K562 (cell line): ENCODE measurements at regions not wholly inside any gene's neighbourhood (a gene's known extent, or its start where the extent isn't known, plus 50 kb on each side); places are given as distances from the start of the nearest gene placed in this dataset.

Experiments used
- ATAC-seq: fragments of 200-7000 bp; cut with Tn5 transposase; 3 replicates; pipeline ENCODE4 v1.9.1; 2020; ENCODE audit warnings: moderate library complexity
- BruUV-seq: library from RNA; stranded (reverse); fragments of 400-500 nt; replicated peaks from 2 replicates; lab custom pipeline; 2021; lab: Mats Ljungman, UMichigan
- CTCF ChIA-PET: fragments of 300-600 bp; formaldehyde crosslinking; extraction: SDS; loops from one replicate; lab custom pipeline; 2021; ENCODE audit warnings: low intra/inter-chr PET ratio; lab: Yijun Ruan, JAX
- POLR2A ChIA-PET: fragments of 300-600, 350-650 bp; sonication (Branson Sonifier 250); formaldehyde crosslinking; extraction: SDS; loops from one replicate; lab custom pipeline; 2021; ENCODE audit warnings: antibody characterized with exemption, inconsistent platforms; lab: Yijun Ruan, JAX
- DNase-seq, 4 experiments: peaks; one replicate each; pipeline versions ENCODE4 v3.0.0 to v3.0.0-alpha.2; 2011 to 2018; ENCODE audit warnings: low spot score in 3 of 4, mixed read lengths in 3 of 4; ENCODE audit errors: extremely low read depth in 1 of 4
- FAIRE-seq: peaks from 2 replicates; lab custom pipeline; 2011; peaks lifted over from hg19 to GRCh38; lab: Jason Lieb, UNC
- H2AFZ ChIP-seq: 2 replicates; pipeline ENCODE4 v1.6.0; 2011; ENCODE audit warnings: low read depth, low read length, control low read depth, inconsistent platforms
- H3K27ac ChIP-seq: fragments of 200-600 bp; 3 replicates; pipeline ENCODE4 v1.8.0; 2011; ENCODE audit warnings: low read depth, mild to moderate bottlenecking, control low read depth, inconsistent platforms, low read length, moderate library complexity, mixed read lengths; ENCODE audit errors: extremely low read depth
- H3K27me3 ChIP-seq, 2 experiments: fragments of 300-600 bp in 1 of 2; 2 replicates in 1 of 2; 3 replicates in 1 of 2; pipeline versions ENCODE4 v1.6.0 to v1.8.0; 2011; ENCODE audit warnings: inconsistent platforms in 2 of 2, low read length in 2 of 2, mild to moderate bottlenecking in 1 of 2, mixed read lengths in 1 of 2, moderate library complexity in 1 of 2; ENCODE audit not compliant: control insufficient read depth in 2 of 2, insufficient read depth in 2 of 2
- H3K36me3 ChIP-seq: fragments of 300-600 bp; 3 replicates; pipeline ENCODE4 v1.8.0; 2011; ENCODE audit warnings: mild to moderate bottlenecking, low read length, inconsistent platforms; ENCODE audit not compliant: control insufficient read depth, insufficient read depth
- H3K4me1 ChIP-seq, 2 experiments: fragments of 200-600 bp in 1 of 2; replicated peaks in 1 of 2; 2 replicates in 1 of 2; 3 replicates in 1 of 2; pipeline versions ENCODE4 v1.5.1 to v1.8.0; 2011; ENCODE audit warnings: inconsistent platforms in 2 of 2, low read length in 2 of 2, mild to moderate bottlenecking in 1 of 2, mixed read lengths in 1 of 2, moderate library complexity in 1 of 2; ENCODE audit not compliant: control insufficient read depth in 2 of 2, insufficient read depth in 2 of 2
- H3K4me2 ChIP-seq: 2 replicates; pipeline ENCODE4 v1.6.1; 2011; ENCODE audit warnings: low read length, control low read depth, inconsistent platforms, mixed read lengths; ENCODE audit not compliant: insufficient read depth
- H3K4me3 ChIP-seq: fragments of 200-600 bp; sonication (generic), shearing (Covaris generic); 2 replicates; pipeline ENCODE4 v1.5.1; 2016; ENCODE audit warnings: control low read depth, inconsistent platforms
- H3K79me2 ChIP-seq: fragments of 200-600 bp; 3 replicates; pipeline ENCODE4 v1.8.0; 2011; ENCODE audit warnings: low read length, inconsistent platforms; ENCODE audit not compliant: control insufficient read depth, insufficient read depth
- H3K9ac ChIP-seq, 2 experiments: 2 replicates each; pipeline versions ENCODE4 v1.6.0 to v1.6.1; 2011; ENCODE audit warnings: low read depth in 2 of 2, low read length in 2 of 2, control low read depth in 1 of 2, inconsistent platforms in 1 of 2, mild to moderate bottlenecking in 1 of 2, mixed read lengths in 1 of 2; ENCODE audit not compliant: insufficient read depth in 1 of 2
- H3K9me1 ChIP-seq: one replicate; pipeline ENCODE4 v1.6.0; 2011; ENCODE audit warnings: inconsistent platforms, mild to moderate bottlenecking, low read length, moderate library complexity; ENCODE audit not compliant: control insufficient read depth, insufficient read depth
- H3K9me3 ChIP-seq: replicated peaks from 2 replicates; pipeline ENCODE4 v1.5.1; 2011; ENCODE audit warnings: low read depth, low read length, inconsistent platforms; ENCODE audit not compliant: control insufficient read depth, insufficient read depth
- H4K20me1 ChIP-seq: replicated peaks from 2 replicates; pipeline ENCODE4 v1.6.1; 2011; ENCODE audit warnings: low read length, inconsistent platforms, mixed read lengths; ENCODE audit not compliant: control insufficient read depth, insufficient read depth
- C11orf30 ChIP-seq: fragments of 450-650 bp; IDR thresholded peaks from 2 replicates; pipeline ENCODE4 v1.6.1; 2016; ENCODE audit warnings: low read depth, mild to moderate bottlenecking
- ILK ChIP-seq: fragments of 450-650 bp; IDR thresholded peaks from 2 replicates; pipeline ENCODE4 v1.6.1; 2016; ENCODE audit warnings: missing genetic modification characterization, low read depth, mild to moderate bottlenecking, missing compliant biosample characterization, moderate library complexity, borderline replicate concordance
- MCM3 ChIP-seq: fragments of 450-650 bp; IDR thresholded peaks from 2 replicates; pipeline ENCODE4 v1.6.1; 2016
- PHB ChIP-seq: fragments of 250-450 bp; sonication (Bioruptor Pico); IDR thresholded peaks from 2 replicates; pipeline ENCODE4 v1.5.0; 2021
- SMAD2 ChIP-seq: fragments of 150-350 bp; IDR thresholded peaks from 2 replicates; pipeline ENCODE4 v1.6.1; 2014; ENCODE audit warnings: low read depth, mild to moderate bottlenecking, low read length
- ZFP30 ChIP-seq: fragments of 250-450 bp; sonication (Bioruptor Pico); IDR thresholded peaks from 2 replicates; pipeline ENCODE4 v1.8.0; 2022; ENCODE audit warnings: moderate library complexity, mild to moderate bottlenecking, inconsistent platforms, borderline replicate concordance
- ZNF175 ChIP-seq: fragments of 200-800 bp; sonication (Bioruptor generic); IDR thresholded peaks from 2 replicates; pipeline ENCODE4 v1.6.1; 2016; ENCODE audit warnings: low read depth, mild to moderate bottlenecking, missing genetic modification characterization, missing compliant biosample characterization
- ZNF766 ChIP-seq: fragments of 200-800 bp; sonication (Bioruptor generic); conservative IDR thresholded peaks from 2 replicates; pipeline ENCODE4 v1.6.1; 2016; ENCODE audit warnings: missing genetic modification characterization, missing compliant biosample characterization
- WGBS: fragments of 100-300 bp; shearing (Covaris generic); methylation state at CpG from one replicate; pipeline ENCODE4 v1.1.6; 2016; ENCODE audit warnings: low coverage, mixed read lengths; ENCODE audit not compliant: insufficient coverage; ENCODE audit errors: missing lambda C conversion rate; 5-methylcytosine and 5-hydroxymethylcytosine counted together
- in situ Hi-C: fragments of 300-500 bp; cut with MboI; formaldehyde crosslinking; loops from 4 replicates; pipeline ENCODE4 v1.15.0; 2018; ENCODE audit warnings: inconsistent platforms, mixed read lengths
- intact Hi-C: fragments of 100-400 bp; cut with micrococcal nuclease; formaldehyde crosslinking; loops from 2 replicates; pipeline ENCODE4 v1.14.2; 2022
- TF ChIP-seq, protein P1 (sequence below): sonication (generic); formaldehyde crosslinking; IDR thresholded peaks from 2 replicates; pipeline ENCODE4 v1.8.0; 2022; ENCODE audit warnings: mild to moderate bottlenecking, low read depth, missing genetic modification reagents
- TF ChIP-seq, protein P2 (sequence below): fragments of 250-450 bp; sonication (Bioruptor Pico); IDR thresholded peaks from 2 replicates; pipeline ENCODE4 v1.8.0; 2022; ENCODE audit warnings: inconsistent platforms, mild to moderate bottlenecking, moderate library complexity, borderline replicate concordance
- TF ChIP-seq, protein P3 (sequence below): IDR thresholded peaks from 2 replicates; pipeline ENCODE4 v1.6.1; 2012; ENCODE audit warnings: low read depth, low read length, improper control_type of control experiment, borderline replicate concordance
- TF ChIP-seq, protein P4 (sequence below): fragments of 450-650 bp; IDR thresholded peaks from 2 replicates; pipeline ENCODE4 v1.7.1; 2018; ENCODE audit warnings: mild to moderate bottlenecking, low read depth; ENCODE audit not compliant: partially characterized antibody

DNA sequence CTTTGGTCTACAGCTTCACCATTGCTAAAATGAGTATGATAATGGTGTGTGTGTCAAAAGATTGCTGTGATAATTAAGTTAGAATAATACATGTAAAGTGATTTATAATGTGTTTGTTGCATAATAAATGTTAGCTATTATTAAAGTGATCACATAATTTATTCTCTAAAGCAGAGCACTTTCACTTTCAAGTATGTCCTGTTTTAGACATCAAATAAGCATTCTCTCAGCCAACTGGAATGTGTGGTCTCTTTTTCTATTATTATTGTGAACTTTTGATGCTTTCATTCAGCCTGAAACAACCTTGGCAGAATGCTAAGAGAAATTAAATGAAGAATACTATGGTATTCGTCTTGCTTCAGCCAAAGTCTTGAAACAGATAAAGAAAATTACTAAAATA lies 102.8 kb upstream of the COL11A1 start (continued):
- TF ChIP-seq, protein P1, sequence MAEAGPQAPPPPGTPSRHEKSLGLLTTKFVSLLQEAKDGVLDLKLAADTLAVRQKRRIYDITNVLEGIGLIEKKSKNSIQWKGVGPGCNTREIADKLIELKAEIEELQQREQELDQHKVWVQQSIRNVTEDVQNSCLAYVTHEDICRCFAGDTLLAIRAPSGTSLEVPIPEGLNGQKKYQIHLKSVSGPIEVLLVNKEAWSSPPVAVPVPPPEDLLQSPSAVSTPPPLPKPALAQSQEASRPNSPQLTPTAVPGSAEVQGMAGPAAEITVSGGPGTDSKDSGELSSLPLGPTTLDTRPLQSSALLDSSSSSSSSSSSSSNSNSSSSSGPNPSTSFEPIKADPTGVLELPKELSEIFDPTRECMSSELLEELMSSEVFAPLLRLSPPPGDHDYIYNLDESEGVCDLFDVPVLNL, result no peak
- no peak for TF ChIP-seq ZNF175 (CRISPR knock-in tag)
- TF ChIP-seq, protein P2, sequence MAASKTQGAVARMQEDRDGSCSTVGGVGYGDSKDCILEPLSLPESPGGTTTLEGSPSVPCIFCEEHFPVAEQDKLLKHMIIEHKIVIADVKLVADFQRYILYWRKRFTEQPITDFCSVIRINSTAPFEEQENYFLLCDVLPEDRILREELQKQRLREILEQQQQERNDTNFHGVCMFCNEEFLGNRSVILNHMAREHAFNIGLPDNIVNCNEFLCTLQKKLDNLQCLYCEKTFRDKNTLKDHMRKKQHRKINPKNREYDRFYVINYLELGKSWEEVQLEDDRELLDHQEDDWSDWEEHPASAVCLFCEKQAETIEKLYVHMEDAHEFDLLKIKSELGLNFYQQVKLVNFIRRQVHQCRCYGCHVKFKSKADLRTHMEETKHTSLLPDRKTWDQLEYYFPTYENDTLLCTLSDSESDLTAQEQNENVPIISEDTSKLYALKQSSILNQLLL (CRISPR knock-in tag), result no peak

DNA sequence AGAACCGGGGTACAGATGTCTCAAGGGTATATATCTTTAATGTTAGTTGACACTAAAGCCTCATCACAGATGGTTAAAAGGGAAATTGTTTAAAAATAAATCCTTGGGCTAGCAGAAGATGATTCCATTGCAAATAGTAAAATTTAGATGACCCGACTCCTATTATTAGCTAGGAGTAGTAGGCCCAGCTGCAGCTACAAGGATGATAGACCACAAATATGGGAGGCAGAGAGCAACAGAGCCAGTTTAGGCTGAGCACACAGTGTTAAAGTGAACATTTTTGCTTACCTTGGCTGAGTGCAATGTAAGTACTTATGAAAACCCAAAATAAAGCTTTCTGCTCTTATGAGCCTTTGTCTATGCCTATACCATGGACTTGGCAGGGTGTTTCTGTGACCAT lies 100.5 kb upstream of the COL11A1 start:
- Histone ChIP-seq H3K79me2 (no peaks in the 10 kb centered on the region), H3K4me3 (no peak overlapping the region), H2AFZ (no peak overlapping the region), H4K20me1 (no peaks in the 10 kb centered on the region), H3K36me3 (no peaks in the 10 kb centered on the region), H3K27ac (no peak overlapping the region), H3K9me1 (no peaks in the 10 kb centered on the region), H3K27me3 (no peaks in the 10 kb centered on the region), H3K4me1 (no peaks in the 10 kb centered on the region), H3K9me3 (no peaks in the 10 kb centered on the region), H3K4me2 (no peak overlapping the region), H3K9ac (no peak overlapping the region)
- ATAC-seq, result no peak
- FAIRE-seq, result no peak
- CTCF ChIA-PET, result no interaction called here
- 3% methylated on average over 2 of the region's 2 CpGs for WGBS
- intact Hi-C loops (no loop called here), in situ Hi-C loops (no loop called here)
- DNase-seq, result no peak
- POLR2A ChIA-PET, result no interaction called here
- BruUV-seq, result no TSS peak
- no peak for TF ChIP-seq PHB
- no peak for TF ChIP-seq ILK (tag)
- TF ChIP-seq, protein P3, sequence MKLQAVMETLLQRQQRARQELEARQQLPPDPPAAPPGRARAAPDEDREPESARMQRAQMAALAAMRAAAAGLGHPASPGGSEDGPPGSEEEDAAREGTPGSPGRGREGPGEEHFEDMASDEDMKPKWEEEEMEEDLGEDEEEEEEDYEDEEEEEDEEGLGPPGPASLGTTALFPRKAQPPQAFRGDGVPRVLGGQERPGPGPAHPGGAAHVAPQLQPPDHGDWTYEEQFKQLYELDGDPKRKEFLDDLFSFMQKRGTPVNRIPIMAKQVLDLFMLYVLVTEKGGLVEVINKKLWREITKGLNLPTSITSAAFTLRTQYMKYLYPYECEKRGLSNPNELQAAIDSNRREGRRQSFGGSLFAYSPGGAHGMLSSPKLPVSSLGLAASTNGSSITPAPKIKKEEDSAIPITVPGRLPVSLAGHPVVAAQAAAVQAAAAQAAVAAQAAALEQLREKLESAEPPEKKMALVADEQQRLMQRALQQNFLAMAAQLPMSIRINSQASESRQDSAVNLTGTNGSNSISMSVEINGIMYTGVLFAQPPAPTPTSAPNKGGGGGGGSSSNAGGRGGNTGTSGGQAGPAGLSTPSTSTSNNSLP, result no peak
- no peak for TF ChIP-seq ZFP30 (CRISPR knock-in tag)
- no peak for TF ChIP-seq SMAD2
- TF ChIP-seq ZNF766 (CRISPR knock-in tag), result no peak
- TF ChIP-seq, protein P4, sequence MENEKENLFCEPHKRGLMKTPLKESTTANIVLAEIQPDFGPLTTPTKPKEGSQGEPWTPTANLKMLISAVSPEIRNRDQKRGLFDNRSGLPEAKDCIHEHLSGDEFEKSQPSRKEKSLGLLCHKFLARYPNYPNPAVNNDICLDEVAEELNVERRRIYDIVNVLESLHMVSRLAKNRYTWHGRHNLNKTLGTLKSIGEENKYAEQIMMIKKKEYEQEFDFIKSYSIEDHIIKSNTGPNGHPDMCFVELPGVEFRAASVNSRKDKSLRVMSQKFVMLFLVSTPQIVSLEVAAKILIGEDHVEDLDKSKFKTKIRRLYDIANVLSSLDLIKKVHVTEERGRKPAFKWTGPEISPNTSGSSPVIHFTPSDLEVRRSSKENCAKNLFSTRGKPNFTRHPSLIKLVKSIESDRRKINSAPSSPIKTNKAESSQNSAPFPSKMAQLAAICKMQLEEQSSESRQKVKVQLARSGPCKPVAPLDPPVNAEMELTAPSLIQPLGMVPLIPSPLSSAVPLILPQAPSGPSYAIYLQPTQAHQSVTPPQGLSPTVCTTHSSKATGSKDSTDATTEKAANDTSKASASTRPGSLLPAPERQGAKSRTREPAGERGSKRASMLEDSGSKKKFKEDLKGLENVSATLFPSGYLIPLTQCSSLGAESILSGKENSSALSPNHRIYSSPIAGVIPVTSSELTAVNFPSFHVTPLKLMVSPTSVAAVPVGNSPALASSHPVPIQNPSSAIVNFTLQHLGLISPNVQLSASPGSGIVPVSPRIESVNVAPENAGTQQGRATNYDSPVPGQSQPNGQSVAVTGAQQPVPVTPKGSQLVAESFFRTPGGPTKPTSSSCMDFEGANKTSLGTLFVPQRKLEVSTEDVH, result no peak
- no peak for TF ChIP-seq C11orf30
- no peak for TF ChIP-seq MCM3
